Bronchial epithelial cell (primary cell): ENCODE measurements at regions not wholly inside any gene's neighbourhood (a gene's known extent, or its start where the extent isn't known, plus 50 kb on each side); places are given as distances from the start of the nearest gene placed in this dataset.

Experiments used
- DNase-seq: peaks from one replicate; pipeline ENCODE4 v3.0.0-alpha.2; 2010; ENCODE audit warnings: low read depth
- FAIRE-seq: peaks from 2 replicates; lab custom pipeline; 2011; peaks lifted over from hg19 to GRCh38; lab: Jason Lieb, UNC
- H3K27me3 ChIP-seq: 2 replicates; pipeline ENCODE4 v1.5.1; 2011; ENCODE audit warnings: low read length; ENCODE audit not compliant: control insufficient read depth, insufficient read depth
- H3K36me3 ChIP-seq: 2 replicates; pipeline ENCODE4 v1.5.1; 2011; ENCODE audit warnings: low read length; ENCODE audit not compliant: control insufficient read depth, insufficient read depth
- H3K4me3 ChIP-seq: 2 replicates; pipeline ENCODE4 v1.5.1; 2011; ENCODE audit warnings: mild to moderate bottlenecking, low read depth, low read length, control low read depth
- CTCF ChIP-seq: IDR thresholded peaks from 2 replicates; pipeline ENCODE4 v1.5.1; 2011; ENCODE audit warnings: mild to moderate bottlenecking, moderate library complexity, low read length, control low read depth, inconsistent platforms; ENCODE audit not compliant: insufficient read depth, severe bottlenecking

GRCh38 chr2:78601113-78601512 is 424.4 kb upstream of the REG3G start:
- FAIRE-seq (no peak), DNase-seq (no peak)
- H3K27me3 ChIP-seq = no peaks in the 10 kb centered on the region
- no peak overlapping the region for H3K4me3 ChIP-seq
- H3K36me3 ChIP-seq = no peaks in the 10 kb centered on the region
- TF ChIP-seq CTCF = no peak

- no peaks in the 10 kb centered on the region for H3K36me3 ChIP-seq
- DNase-seq (no peak), FAIRE-seq (no peak)
- no peak for TF ChIP-seq CTCF
- H3K27me3 ChIP-seq = no peaks in the 10 kb centered on the region
- H3K4me3 ChIP-seq = no peak overlapping the region
These were observed 422.6 kb upstream of the REG3G start for GRCh38 chr2:78602862-78603261.

- Histone ChIP-seq H3K4me3 (no peak overlapping the region), H3K36me3 (no peaks in the 10 kb centered on the region), H3K27me3 (no peaks in the 10 kb centered on the region)
- TF ChIP-seq CTCF = no peak
- DNase-seq (no peak), FAIRE-seq (no peak)
These were observed 418.6 kb upstream of the REG3G start for GRCh38 chr2:78606895-78607294.

GRCh38 chr2:78614726-78615125 is 410.8 kb upstream of the REG3G start:
- FAIRE-seq (no peak), DNase-seq (no peak)
- H3K4me3 ChIP-seq = no peak overlapping the region
- no peaks in the 10 kb centered on the region for H3K36me3 ChIP-seq
- TF ChIP-seq CTCF = no peak
- H3K27me3 ChIP-seq = no peaks in the 10 kb centered on the region

- no peak for FAIRE-seq
- no peak for TF ChIP-seq CTCF
- no peaks in the 10 kb centered on the region for H3K27me3 ChIP-seq
These were observed 409.5 kb upstream of the REG3G start for GRCh38 chr2:78615956-78616355.

GRCh38 chr2:78634425-78634824 is 391.1 kb upstream of the REG3G start:
- H3K4me3 ChIP-seq = no peak overlapping the region
- no peaks in the 10 kb centered on the region for H3K27me3 ChIP-seq
- TF ChIP-seq CTCF = no peak
- DNase-seq (no peak), FAIRE-seq (no peak)
- no peaks in the 10 kb centered on the region for H3K36me3 ChIP-seq

More at GRCh38 chr2:78615956-78616355, 409.5 kb upstream of the REG3G start:
- H3K36me3 ChIP-seq = no peaks in the 10 kb centered on the region
- no peak overlapping the region for H3K4me3 ChIP-seq
- no peak for DNase-seq
